ENCODE measurements at regions not wholly inside any gene's neighbourhood (a gene's known extent, or its start where the extent isn't known, plus 50 kb on each side); places are given as distances from the start of the nearest gene placed in this dataset.

- TF ChIP-seq CTCF (IDR thresholded peaks at IDR 0.05) (no peak), POLR2A (IDR thresholded peaks at IDR 0.05) (no peak)
Measured at GRCh38 chr1:29640428-29640785, 404.1 kb downstream of the PTPRU start.
